ENCODE measurements at regions not wholly inside any gene's neighbourhood (a gene's known extent, or its start where the extent isn't known, plus 50 kb on each side); places are given as distances from the start of the nearest gene placed in this dataset.
A peak's percentile ranks its signal among the peaks of the same experiment; 100 is the strongest.
"Not testable (repeated sequence)": the region's sequence is repeated elsewhere in the genome, so short reads cannot be mapped to it uniquely, and the experiment has no call there.

DNA sequence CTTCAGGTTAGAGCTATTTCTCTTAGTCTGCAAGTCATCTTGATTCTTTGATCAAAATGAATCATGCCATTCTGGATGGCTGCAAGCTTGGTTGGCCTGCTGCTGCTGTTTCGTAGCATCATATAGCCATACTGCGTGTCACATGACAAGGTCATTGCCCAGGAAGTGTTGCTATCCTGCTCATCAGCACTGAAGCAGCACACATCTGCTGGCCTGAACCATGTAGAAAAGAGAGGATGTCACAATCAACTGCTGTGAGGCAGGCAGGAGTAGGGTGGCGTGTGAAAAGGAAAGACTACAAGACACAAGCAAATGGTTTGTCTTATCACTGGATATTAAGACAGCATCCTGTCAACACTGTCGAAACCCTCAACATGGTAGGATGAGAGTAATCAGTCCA, 376.7 kb upstream of the RORB start:
- no peaks in the 10 kb centered on the region for H3K27me3 ChIP-seq (ENCODE audit: control insufficient read depth, insufficient read depth, low read length)
- no peak for DNase-seq
- no peak overlapping the region for H3K4me3 ChIP-seq (ENCODE audit: insufficient read depth, low read depth, low read length)
- H3K36me3 ChIP-seq (replicated peaks; ENCODE audit: control insufficient read depth, insufficient read depth, low read length) = no peaks in the 10 kb centered on the region

GRCh38 chr9:74122216-74122615, 374.9 kb upstream of the RORB start:
- no peak for DNase-seq
- no peaks in the 10 kb centered on the region for H3K27me3 ChIP-seq (ENCODE audit: control insufficient read depth, insufficient read depth, low read length)
- no peaks in the 10 kb centered on the region for H3K36me3 ChIP-seq (replicated peaks; ENCODE audit: control insufficient read depth, insufficient read depth, low read length)
- no peak overlapping the region for H3K4me3 ChIP-seq (ENCODE audit: insufficient read depth, low read depth, low read length)

- no peak overlapping the region for H3K4me3 ChIP-seq (ENCODE audit: insufficient read depth, low read depth, low read length)
Observed at GRCh38 chr9:74122661-74123060, 374.5 kb upstream of the RORB start.

DNA sequence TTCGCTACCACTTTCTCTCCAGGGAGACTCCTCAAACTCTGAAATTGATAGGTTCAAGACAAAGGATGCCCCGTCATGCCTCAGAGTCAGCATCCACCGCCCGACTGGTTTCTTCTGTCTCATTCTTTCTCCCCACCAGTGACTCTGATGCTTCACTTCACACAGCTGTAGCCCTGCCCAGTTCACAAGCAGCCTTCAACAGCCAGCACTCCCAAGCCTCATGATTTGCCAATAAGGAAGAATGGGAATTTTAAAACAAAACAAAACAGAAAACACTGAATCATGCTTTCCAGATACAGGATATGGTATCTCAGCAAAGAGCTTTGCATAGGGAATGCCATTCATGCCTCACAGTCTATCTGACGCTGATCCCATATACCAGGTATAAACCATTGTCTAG, 371.2 kb upstream of the RORB start:
- DNase-seq = no peak
- H3K27me3 ChIP-seq (ENCODE audit: control insufficient read depth, insufficient read depth, low read length) = no peaks in the 10 kb centered on the region
- no peak overlapping the region for H3K4me3 ChIP-seq (ENCODE audit: insufficient read depth, low read depth, low read length)
- no peaks in the 10 kb centered on the region for H3K36me3 ChIP-seq (replicated peaks; ENCODE audit: control insufficient read depth, insufficient read depth, low read length)

More at GRCh38 chr9:74122661-74123060, 374.5 kb upstream of the RORB start:
- Histone ChIP-seq H3K36me3 (replicated peaks; ENCODE audit: control insufficient read depth, insufficient read depth, low read length) (no peaks in the 10 kb centered on the region), H3K27me3 (ENCODE audit: control insufficient read depth, insufficient read depth, low read length) (no peaks in the 10 kb centered on the region)
- no peak for DNase-seq

- Histone ChIP-seq H3K36me3 (replicated peaks; ENCODE audit: control insufficient read depth, insufficient read depth, low read length) (no peaks in the 10 kb centered on the region), H3K27me3 (ENCODE audit: control insufficient read depth, insufficient read depth, low read length) (no peaks in the 10 kb centered on the region), H3K4me3 (ENCODE audit: insufficient read depth, low read depth, low read length) (no peak overlapping the region)
- peak; percentile 38 for DNase-seq
Observed at GRCh38 chr9:74132986-74133385, 364.1 kb upstream of the RORB start.

DNA sequence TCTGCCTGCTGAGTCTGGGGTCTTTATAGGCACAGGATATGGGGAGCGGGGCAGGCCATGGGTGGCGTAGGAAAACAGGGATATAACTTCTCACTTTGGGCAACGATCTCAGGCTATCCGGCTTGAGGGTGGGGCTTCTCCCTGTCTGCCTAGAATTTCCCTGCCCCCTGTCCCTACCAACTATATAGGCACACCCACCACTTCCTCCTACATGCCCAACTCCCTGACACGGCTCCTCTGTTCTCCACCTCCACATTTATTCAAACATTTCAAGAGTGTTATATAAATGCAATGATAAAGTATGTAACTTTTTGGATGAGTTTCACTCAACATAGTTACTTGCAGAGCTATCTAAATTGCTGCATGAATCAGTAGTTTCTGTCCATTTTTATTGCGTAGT, 363.2 kb upstream of the RORB start:
- H3K36me3 ChIP-seq (replicated peaks; ENCODE audit: control insufficient read depth, insufficient read depth, low read length) = no peaks in the 10 kb centered on the region
- H3K4me3 ChIP-seq (ENCODE audit: insufficient read depth, low read depth, low read length) = no peak overlapping the region
- DNase-seq = no peak
- H3K27me3 ChIP-seq (ENCODE audit: control insufficient read depth, insufficient read depth, low read length) = no peaks in the 10 kb centered on the region

GRCh38 chr9:74138182-74138581, 359.0 kb upstream of the RORB start:
- Histone ChIP-seq H3K4me3 (ENCODE audit: insufficient read depth, low read depth, low read length) (no peak overlapping the region), H3K36me3 (replicated peaks; ENCODE audit: control insufficient read depth, insufficient read depth, low read length) (no peaks in the 10 kb centered on the region), H3K27me3 (ENCODE audit: control insufficient read depth, insufficient read depth, low read length) (no peaks in the 10 kb centered on the region)
- no peak for DNase-seq

DNA sequence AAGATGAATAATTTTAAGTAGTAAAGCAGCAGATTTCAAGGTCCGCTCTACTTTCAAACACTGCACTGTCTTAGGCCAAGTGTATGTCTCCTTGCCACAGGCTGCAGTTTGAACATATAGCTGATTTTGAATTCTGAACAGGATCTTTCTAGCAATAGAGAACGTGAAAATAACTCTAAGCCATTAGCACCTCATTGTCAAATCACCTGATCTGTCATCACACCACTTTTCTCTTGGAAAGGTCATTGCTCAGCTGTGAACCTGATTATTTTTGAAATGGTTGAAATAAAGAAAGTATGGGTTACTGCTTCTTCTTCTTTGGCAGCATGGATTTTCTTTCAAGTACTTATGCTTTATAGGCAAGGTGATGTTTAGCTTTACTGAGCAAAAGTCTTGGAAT, 357.0 kb upstream of the RORB start:
- H3K4me3 ChIP-seq (ENCODE audit: insufficient read depth, low read depth, low read length) = no peak overlapping the region
- no peak for DNase-seq
- H3K36me3 ChIP-seq (replicated peaks; ENCODE audit: control insufficient read depth, insufficient read depth, low read length) = no peaks in the 10 kb centered on the region
- H3K27me3 ChIP-seq (ENCODE audit: control insufficient read depth, insufficient read depth, low read length) = no peaks in the 10 kb centered on the region

DNA sequence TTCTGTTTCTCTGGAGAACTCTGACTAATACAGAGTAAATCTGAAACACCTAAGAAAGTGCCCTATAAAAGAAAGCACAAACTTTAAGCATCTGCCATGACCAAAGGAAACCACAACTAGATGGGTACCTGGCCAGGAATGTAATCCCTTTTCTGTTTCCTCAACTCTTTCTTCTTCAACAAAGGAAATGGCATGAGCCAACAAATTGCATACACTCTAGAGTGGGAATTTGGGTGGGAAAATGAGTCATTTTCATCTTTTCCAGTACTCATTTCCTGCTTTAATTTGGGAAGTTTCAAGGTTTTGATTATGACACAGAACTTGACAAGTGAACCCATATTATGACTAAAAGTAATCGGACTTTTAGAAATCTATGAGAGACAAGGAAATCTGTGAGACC, 349.2 kb upstream of the RORB start:
- no peaks in the 10 kb centered on the region for H3K27me3 ChIP-seq (ENCODE audit: control insufficient read depth, insufficient read depth, low read length)
- H3K4me3 ChIP-seq (ENCODE audit: insufficient read depth, low read depth, low read length) = no peak overlapping the region
- H3K36me3 ChIP-seq (replicated peaks; ENCODE audit: control insufficient read depth, insufficient read depth, low read length) = no peaks in the 10 kb centered on the region
- DNase-seq = no peak

- no peak for DNase-seq
- no peaks in the 10 kb centered on the region for H3K27me3 ChIP-seq (ENCODE audit: control insufficient read depth, insufficient read depth, low read length)
- H3K36me3 ChIP-seq (replicated peaks; ENCODE audit: control insufficient read depth, insufficient read depth, low read length) = no peaks in the 10 kb centered on the region
- H3K4me3 ChIP-seq (ENCODE audit: insufficient read depth, low read depth, low read length) = no peak overlapping the region
Observed at GRCh38 chr9:74172874-74173273, 324.3 kb upstream of the RORB start.

- Histone ChIP-seq H3K36me3 (replicated peaks; ENCODE audit: control insufficient read depth, insufficient read depth, low read length) (no peaks in the 10 kb centered on the region), H3K4me3 (ENCODE audit: insufficient read depth, low read depth, low read length) (no peak overlapping the region), H3K27me3 (ENCODE audit: control insufficient read depth, insufficient read depth, low read length) (no peaks in the 10 kb centered on the region)
- no peak for DNase-seq
Observed at GRCh38 chr9:74173284-74173683, 323.9 kb upstream of the RORB start.

DNA sequence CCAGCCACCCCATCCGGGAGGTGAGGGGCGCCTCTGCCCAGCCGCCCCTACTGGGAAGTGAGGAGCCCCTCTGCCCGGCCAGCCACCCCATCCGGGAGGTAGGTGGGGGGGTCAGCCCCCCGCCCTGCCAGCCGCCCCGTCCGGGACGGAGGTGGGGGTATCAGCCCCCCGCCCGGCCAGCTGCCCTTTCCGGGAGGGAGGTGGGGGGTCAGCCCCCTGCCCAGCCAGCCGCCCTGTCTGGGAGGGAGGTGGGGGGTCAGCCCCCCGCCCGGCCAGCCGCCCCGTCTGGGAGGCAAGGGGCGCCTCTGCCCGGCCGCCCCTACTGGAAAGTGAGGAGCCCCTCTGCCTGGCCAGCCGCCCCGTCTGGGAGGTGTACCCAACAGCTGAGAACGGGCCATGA, 299.4 kb upstream of the RORB start:
- not testable (repeated sequence) for H3K27me3 ChIP-seq (ENCODE audit: control insufficient read depth, insufficient read depth, low read length); DNase-seq; H3K4me3 ChIP-seq (ENCODE audit: insufficient read depth, low read depth, low read length); H3K36me3 ChIP-seq (replicated peaks; ENCODE audit: control insufficient read depth, insufficient read depth, low read length)

- H3K36me3 ChIP-seq (replicated peaks; ENCODE audit: control insufficient read depth, insufficient read depth, low read length) = no peaks in the 10 kb centered on the region
- no peak for DNase-seq
- H3K27me3 ChIP-seq (ENCODE audit: control insufficient read depth, insufficient read depth, low read length) = no peaks in the 10 kb centered on the region
- no peak overlapping the region for H3K4me3 ChIP-seq (ENCODE audit: insufficient read depth, low read depth, low read length)
Observed at GRCh38 chr9:74205056-74205455, 292.1 kb upstream of the RORB start.

GRCh38 chr9:74218385-74219063, 278.6 kb upstream of the RORB start:
- Histone ChIP-seq H3K4me3 (ENCODE audit: insufficient read depth, low read depth, low read length) (no peak overlapping the region), H3K36me3 (replicated peaks; ENCODE audit: control insufficient read depth, insufficient read depth, low read length) (no peaks in the 10 kb centered on the region), H3K27me3 (ENCODE audit: control insufficient read depth, insufficient read depth, low read length) (no peaks in the 10 kb centered on the region)
- DNase-seq = no peak

- Histone ChIP-seq H3K27me3 (ENCODE audit: control insufficient read depth, insufficient read depth, low read length) (no peaks in the 10 kb centered on the region), H3K4me3 (ENCODE audit: insufficient read depth, low read depth, low read length) (no peak overlapping the region), H3K36me3 (replicated peaks; ENCODE audit: control insufficient read depth, insufficient read depth, low read length) (no peaks in the 10 kb centered on the region)
- DNase-seq = no peak
Observed at GRCh38 chr9:74220327-74220726, 276.8 kb upstream of the RORB start.

DNA sequence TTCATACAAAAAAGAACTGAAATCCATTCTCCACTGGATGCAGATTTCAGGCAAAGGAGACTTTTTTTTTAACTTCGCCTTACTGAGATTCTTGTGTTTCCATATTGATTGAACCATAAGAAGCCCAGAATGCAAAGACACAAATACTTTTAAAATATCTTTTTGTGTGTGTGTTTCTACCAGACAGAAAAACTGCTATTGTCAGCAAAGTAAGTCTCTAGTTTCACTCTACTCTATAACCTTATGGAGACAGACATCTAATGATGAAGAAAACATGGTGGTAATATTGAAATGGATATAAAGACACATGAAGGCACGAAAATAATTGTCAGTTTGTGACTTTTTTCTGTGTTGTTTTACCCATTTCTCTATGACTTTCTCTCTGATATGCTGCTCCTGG, 260.3 kb upstream of the RORB start:
- H3K4me3 ChIP-seq (ENCODE audit: insufficient read depth, low read depth, low read length) = no peak overlapping the region
- no peaks in the 10 kb centered on the region for H3K27me3 ChIP-seq (ENCODE audit: control insufficient read depth, insufficient read depth, low read length)
- no peak for DNase-seq
- no peaks in the 10 kb centered on the region for H3K36me3 ChIP-seq (replicated peaks; ENCODE audit: control insufficient read depth, insufficient read depth, low read length)

All from H7 (cell line).